Trophoblast cell (in vitro differentiated cells and primary cell): ENCODE measurements at regions not wholly inside any gene's neighbourhood (a gene's known extent, or its start where the extent isn't known, plus 50 kb on each side); places are given as distances from the start of the nearest gene placed in this dataset.

ENCODE experiments used
- DNase-seq, 2 donors: peaks; one replicate each; pipeline ENCODE4 v3.0.0-alpha.2; 2016
- H2AFZ ChIP-seq: 2 replicates; pipeline ENCODE4 v1.6.1; 2013; ENCODE audit warnings: low read length, moderate library complexity, mild to moderate bottlenecking; ENCODE audit not compliant: insufficient read depth, poor library complexity
- H2AK5ac ChIP-seq: 2 replicates; pipeline ENCODE4 v1.6.1; 2013; ENCODE audit warnings: mild to moderate bottlenecking, low read length
- H2BK120ac ChIP-seq: 2 replicates; pipeline ENCODE4 v1.6.1; 2013; ENCODE audit warnings: low read length, mild to moderate bottlenecking, moderate library complexity; ENCODE audit not compliant: insufficient read depth, poor library complexity
- H2BK12ac ChIP-seq: 2 replicates; pipeline ENCODE4 v1.6.1; 2013; ENCODE audit warnings: mild to moderate bottlenecking, low read length, moderate library complexity
- H2BK5ac ChIP-seq: 2 replicates; pipeline ENCODE4 v1.6.1; 2013; ENCODE audit warnings: low read length, low read depth, moderate library complexity, mild to moderate bottlenecking; ENCODE audit not compliant: poor library complexity
- H3K14ac ChIP-seq: 2 replicates; pipeline ENCODE4 v1.6.1; 2013; ENCODE audit warnings: mild to moderate bottlenecking, low read length
- H3K18ac ChIP-seq: 2 replicates; pipeline ENCODE4 v1.6.1; 2013; ENCODE audit warnings: mild to moderate bottlenecking, low read length
- H3K23ac ChIP-seq: 2 replicates; pipeline ENCODE4 v1.6.1; 2013; ENCODE audit warnings: low read length
- H3K27ac ChIP-seq: 2 replicates; pipeline ENCODE4 v1.5.1; 2013; ENCODE audit warnings: low read depth, mild to moderate bottlenecking, inconsistent platforms, low read length, moderate library complexity
- H3K27me3 ChIP-seq: 2 replicates; pipeline ENCODE4 v1.6.1; 2013; ENCODE audit warnings: inconsistent platforms, mild to moderate bottlenecking, low read length, moderate library complexity; ENCODE audit not compliant: insufficient read depth
- H3K36me3 ChIP-seq, 2 experiments: 1 replicate in 1 of 2; 2 replicates in 1 of 2; pipeline ENCODE4 v1.6.1; 2013; ENCODE audit warnings: low read length in 2 of 2, mild to moderate bottlenecking in 2 of 2, moderate library complexity in 1 of 2; ENCODE audit not compliant: insufficient read depth in 2 of 2, control insufficient read depth in 1 of 2
- H3K4ac ChIP-seq: 2 replicates; pipeline ENCODE4 v1.6.1; 2013; ENCODE audit warnings: low read depth, mild to moderate bottlenecking, low read length, moderate library complexity
- H3K4me1 ChIP-seq, 2 experiments: 1 replicate in 1 of 2; 2 replicates in 1 of 2; pipeline ENCODE4 v1.6.1; 2013; ENCODE audit warnings: low read length in 2 of 2, mild to moderate bottlenecking in 2 of 2, moderate library complexity in 1 of 2; ENCODE audit not compliant: insufficient read depth in 2 of 2, control insufficient read depth in 1 of 2
- H3K4me2 ChIP-seq: 2 replicates; pipeline ENCODE4 v1.6.1; 2013; ENCODE audit warnings: inconsistent platforms, mild to moderate bottlenecking, low read length, moderate library complexity
- H3K4me3 ChIP-seq: 2 replicates; pipeline ENCODE4 v1.5.1; 2013; ENCODE audit warnings: mild to moderate bottlenecking, low read depth, low read length, inconsistent platforms
- H3K79me1 ChIP-seq: one replicate; pipeline ENCODE4 v1.6.1; 2013; ENCODE audit warnings: low read length
- H3K79me2 ChIP-seq: 2 replicates; pipeline ENCODE4 v1.6.1; 2013; ENCODE audit warnings: low read length, mild to moderate bottlenecking; ENCODE audit not compliant: control insufficient read depth, insufficient read depth, poor library complexity
- H3K9ac ChIP-seq: 2 replicates; pipeline ENCODE4 v1.6.1; 2013; ENCODE audit warnings: mild to moderate bottlenecking, low read length
- H3K9me3 ChIP-seq: 2 replicates; pipeline ENCODE4 v1.6.1; 2013; ENCODE audit warnings: low read depth, mild to moderate bottlenecking, control low read depth, inconsistent platforms, low read length; ENCODE audit not compliant: insufficient read depth
- H4K12ac ChIP-seq: 2 replicates; pipeline ENCODE4 v1.6.1; 2013; ENCODE audit warnings: low read depth, mild to moderate bottlenecking, low read length, moderate library complexity
- H4K8ac ChIP-seq: 2 replicates; pipeline ENCODE4 v1.6.1; 2013; ENCODE audit warnings: low read depth, mild to moderate bottlenecking, low read length, moderate library complexity
- H4K91ac ChIP-seq: one replicate; pipeline ENCODE4 v1.6.1; 2013; ENCODE audit warnings: low read depth, mild to moderate bottlenecking, low read length, moderate library complexity
- WGBS: extraction: QIAGEN DNeasy Blood & Tissue Kit; methylation state at CpG from one replicate; pipeline ENCODE4 v1.1.7; 2013; ENCODE audit warnings: missing lambda C conversion rate; ENCODE audit not compliant: insufficient read length, insufficient coverage; ENCODE audit errors: extremely low coverage; 5-methylcytosine and 5-hydroxymethylcytosine counted together

GRCh38 chr15:97165205-97165604, 795.3 kb upstream of the ARRDC4 start:
- H3K79me1 ChIP-seq = no peaks in the 10 kb centered on the region
- no peak overlapping the region for H2BK12ac ChIP-seq
- H4K91ac ChIP-seq = no peak overlapping the region
- no peak overlapping the region for H2AFZ ChIP-seq
- H3K79me2 ChIP-seq = no peaks in the 10 kb centered on the region
- H3K9ac ChIP-seq = no peak overlapping the region
- no peak overlapping the region for H2BK5ac ChIP-seq
- no peaks in the 10 kb centered on the region for H3K9me3 ChIP-seq
- no peaks in the 10 kb centered on the region for H3K4me1 ChIP-seq
- H3K27me3 ChIP-seq = no peaks in the 10 kb centered on the region
- H4K12ac ChIP-seq = no peak overlapping the region
- H3K4me2 ChIP-seq = no peak overlapping the region
- H3K27ac ChIP-seq = no peak overlapping the region
- H2BK120ac ChIP-seq = no peak overlapping the region
- no peak overlapping the region for H2AK5ac ChIP-seq
- no peak overlapping the region for H4K8ac ChIP-seq
- no CpG with 5 or more reads among the region's 2 CpGs for WGBS
- no peak overlapping the region for H3K4me3 ChIP-seq
- H3K18ac ChIP-seq = no peak overlapping the region
- no peak for DNase-seq
- no peak overlapping the region for H3K4ac ChIP-seq
- H3K14ac ChIP-seq = no peak overlapping the region
- no peaks in the 10 kb centered on the region for H3K36me3 ChIP-seq
- H3K23ac ChIP-seq = no peak overlapping the region

GRCh38 chr15:97168704-97169475, 791.6 kb upstream of the ARRDC4 start:
- Histone ChIP-seq H3K27ac (no peak overlapping the region), H2AK5ac (no peak overlapping the region), H4K12ac (no peak overlapping the region), H2AFZ (no peak overlapping the region), H3K18ac (no peak overlapping the region), H4K8ac (no peak overlapping the region), H2BK120ac (no peak overlapping the region), H2BK5ac (no peak overlapping the region), H3K14ac (no peak overlapping the region), H3K27me3 (no peaks in the 10 kb centered on the region), H4K91ac (no peak overlapping the region), H3K4ac (no peak overlapping the region), H3K79me2 (no peaks in the 10 kb centered on the region), H3K9ac (no peak overlapping the region), H3K79me1 (no peaks in the 10 kb centered on the region), H2BK12ac (no peak overlapping the region), H3K23ac (no peak overlapping the region), H3K9me3 (no peaks in the 10 kb centered on the region), H3K4me2 (no peak overlapping the region), H3K4me1 (no peaks in the 10 kb centered on the region), H3K36me3 (no peaks in the 10 kb centered on the region), H3K4me3 (no peak overlapping the region)
- DNase-seq = peak; percentile 29 to 33
- no CpG with 5 or more reads among the region's 12 CpGs for WGBS

- Histone ChIP-seq H2AFZ (no peak overlapping the region), H3K9ac (no peak overlapping the region), H3K79me1 (no peaks in the 10 kb centered on the region), H3K4me3 (no peak overlapping the region), H4K91ac (no peak overlapping the region), H2BK5ac (no peak overlapping the region), H3K9me3 (no peaks in the 10 kb centered on the region), H4K12ac (no peak overlapping the region), H3K18ac (no peak overlapping the region), H3K36me3 (no peaks in the 10 kb centered on the region), H3K27ac (no peak overlapping the region), H4K8ac (no peak overlapping the region), H3K14ac (no peak overlapping the region), H3K4me2 (no peak overlapping the region), H2AK5ac (no peak overlapping the region), H3K4ac (no peak overlapping the region), H3K4me1 (no peaks in the 10 kb centered on the region), H3K79me2 (no peaks in the 10 kb centered on the region), H3K23ac (no peak overlapping the region), H3K27me3 (no peaks in the 10 kb centered on the region), H2BK12ac (no peak overlapping the region), H2BK120ac (no peak overlapping the region)
- no peak for DNase-seq
- WGBS = no CpG with 5 or more reads among the region's 10 CpGs
Observed at GRCh38 chr15:97171556-97171955, 788.9 kb upstream of the ARRDC4 start.

- no peak overlapping the region for H3K27ac ChIP-seq
- H3K36me3 ChIP-seq = no peaks in the 10 kb centered on the region
- no peak overlapping the region for H3K4ac ChIP-seq
- no peaks in the 10 kb centered on the region for H3K79me1 ChIP-seq
- H2BK5ac ChIP-seq = no peak overlapping the region
- H3K4me2 ChIP-seq = no peak overlapping the region
- no peaks in the 10 kb centered on the region for H3K27me3 ChIP-seq
- H2AFZ ChIP-seq = no peak overlapping the region
- H4K12ac ChIP-seq = no peak overlapping the region
- H3K14ac ChIP-seq = no peak overlapping the region
- H3K18ac ChIP-seq = no peak overlapping the region
- no peaks in the 10 kb centered on the region for H3K79me2 ChIP-seq
- no peak overlapping the region for H2AK5ac ChIP-seq
- no peak overlapping the region for H4K8ac ChIP-seq
- no CpG with 5 or more reads among the region's 2 CpGs for WGBS
- H3K23ac ChIP-seq = no peak overlapping the region
- peaks cover 4% of the 10 kb centered on the region in 2 experiments for H3K4me1 ChIP-seq
- no peak overlapping the region for H2BK12ac ChIP-seq
- no peak overlapping the region for H3K9ac ChIP-seq
- H3K4me3 ChIP-seq = no peak overlapping the region
- no peak overlapping the region for H2BK120ac ChIP-seq
- DNase-seq = no peak
- H3K9me3 ChIP-seq = no peaks in the 10 kb centered on the region
- no peak overlapping the region for H4K91ac ChIP-seq
Observed at GRCh38 chr15:97174886-97175540, 785.5 kb upstream of the ARRDC4 start.
